ENCODE measurements at regions not wholly inside any gene's neighbourhood (a gene's known extent, or its start where the extent isn't known, plus 50 kb on each side); places are given as distances from the start of the nearest gene placed in this dataset.

- TF ChIP-seq CTCF (IDR thresholded peaks at IDR 0.05) (no peak), POLR2A (IDR thresholded peaks at IDR 0.05) (no peak), POLR2AphosphoS5 (IDR thresholded peaks at IDR 0.05) (no peak)
These were observed 106.1 kb downstream of the PCSK1 start for GRCh38 chr5:96326902-96327301.

All from gastroesophageal sphincter (tissue), 3 donors.